ENCODE measurements at regions not wholly inside any gene's neighbourhood (a gene's known extent, or its start where the extent isn't known, plus 50 kb on each side); places are given as distances from the start of the nearest gene placed in this dataset.

GRCh38 chr13:78376033-78376432 lies 227.3 kb downstream of the POU4F1 start:
- TF ChIP-seq CTCF (IDR thresholded peaks at IDR 0.05; ENCODE audit: low read length) = no peak
- TF ChIP-seq EZH2 (IDR thresholded peaks at IDR 0.05; ENCODE audit: borderline replicate concordance, low read length) = no peak
- H3K9me2 ChIP-seq (ENCODE audit: low read depth, low read length) = no peaks in the 10 kb centered on the region
- no peak overlapping the region for H3K4me3 ChIP-seq (ENCODE audit: low read depth, low read length, poor library complexity, severe bottlenecking)
- no peak overlapping the region for H3K9ac ChIP-seq (ENCODE audit: low read length)
- no peak overlapping the region for H3K4me2 ChIP-seq (ENCODE audit: low read length)
- no peaks in the 10 kb centered on the region for H3K9me3 ChIP-seq (ENCODE audit: low read length)
- H4K20me1 ChIP-seq (ENCODE audit: insufficient read depth, low read length) = no peaks in the 10 kb centered on the region
- H3K4me1 ChIP-seq (ENCODE audit: insufficient read depth, low read length, severe bottlenecking) = no peaks in the 10 kb centered on the region
- H3K27ac ChIP-seq (ENCODE audit: low read depth, low read length, poor library complexity, severe bottlenecking) = no peak overlapping the region
- H3K79me2 ChIP-seq (ENCODE audit: insufficient read depth, low read length) = no peaks in the 10 kb centered on the region
- H2AFZ ChIP-seq (ENCODE audit: low read length) = no peak overlapping the region
- H3K27me3 ChIP-seq (ENCODE audit: insufficient read depth, low read length) = no peaks in the 10 kb centered on the region
- H3F3A ChIP-seq (ENCODE audit: insufficient read depth, low read length) = no peaks in the 10 kb centered on the region
- no peaks in the 10 kb centered on the region for H3K36me3 ChIP-seq (ENCODE audit: insufficient read depth, low read length)

GRCh38 chr13:78372581-78372980 lies 230.8 kb downstream of the POU4F1 start:
- TF ChIP-seq EZH2 (IDR thresholded peaks at IDR 0.05; ENCODE audit: borderline replicate concordance, low read length) = no peak
- TF ChIP-seq CTCF (IDR thresholded peaks at IDR 0.05; ENCODE audit: low read length) = no peak
- H3K4me3 ChIP-seq (ENCODE audit: low read depth, low read length, poor library complexity, severe bottlenecking) = no peak overlapping the region
- H3K27me3 ChIP-seq (ENCODE audit: insufficient read depth, low read length) = no peaks in the 10 kb centered on the region
- no peak overlapping the region for H3K4me2 ChIP-seq (ENCODE audit: low read length)
- no peak overlapping the region for H2AFZ ChIP-seq (ENCODE audit: low read length)
- no peak overlapping the region for H3K9ac ChIP-seq (ENCODE audit: low read length)
- H3K4me1 ChIP-seq (ENCODE audit: insufficient read depth, low read length, severe bottlenecking) = no peaks in the 10 kb centered on the region
- H3K9me3 ChIP-seq (ENCODE audit: low read length) = no peaks in the 10 kb centered on the region
- no peaks in the 10 kb centered on the region for H3K9me2 ChIP-seq (ENCODE audit: low read depth, low read length)
- H4K20me1 ChIP-seq (ENCODE audit: insufficient read depth, low read length) = no peaks in the 10 kb centered on the region
- no peaks in the 10 kb centered on the region for H3F3A ChIP-seq (ENCODE audit: insufficient read depth, low read length)
- no peaks in the 10 kb centered on the region for H3K36me3 ChIP-seq (ENCODE audit: insufficient read depth, low read length)
- no peak overlapping the region for H3K27ac ChIP-seq (ENCODE audit: low read depth, low read length, poor library complexity, severe bottlenecking)
- H3K79me2 ChIP-seq (ENCODE audit: insufficient read depth, low read length) = no peaks in the 10 kb centered on the region

- Histone ChIP-seq H3K9ac (ENCODE audit: low read length) (no peak overlapping the region), H3K27ac (ENCODE audit: low read depth, low read length, poor library complexity, severe bottlenecking) (no peak overlapping the region)
Observed at GRCh38 chr13:78370231-78370630, 233.1 kb downstream of the POU4F1 start.

More at GRCh38 chr13:78370231-78370630, 233.1 kb downstream of the POU4F1 start:
- Histone ChIP-seq H3F3A (ENCODE audit: insufficient read depth, low read length) (no peaks in the 10 kb centered on the region), H3K27me3 (ENCODE audit: insufficient read depth, low read length) (no peaks in the 10 kb centered on the region), H3K4me3 (ENCODE audit: low read depth, low read length, poor library complexity, severe bottlenecking) (no peak overlapping the region), H3K4me2 (ENCODE audit: low read length) (no peak overlapping the region), H3K9me3 (ENCODE audit: low read length) (no peaks in the 10 kb centered on the region), H2AFZ (ENCODE audit: low read length) (no peak overlapping the region), H3K36me3 (ENCODE audit: insufficient read depth, low read length) (no peaks in the 10 kb centered on the region), H4K20me1 (ENCODE audit: insufficient read depth, low read length) (no peaks in the 10 kb centered on the region), H3K79me2 (ENCODE audit: insufficient read depth, low read length) (no peaks in the 10 kb centered on the region), H3K4me1 (ENCODE audit: insufficient read depth, low read length, severe bottlenecking) (no peaks in the 10 kb centered on the region), H3K9me2 (ENCODE audit: low read depth, low read length) (no peaks in the 10 kb centered on the region)
- TF ChIP-seq EZH2 (IDR thresholded peaks at IDR 0.05; ENCODE audit: borderline replicate concordance, low read length) (no peak), CTCF (IDR thresholded peaks at IDR 0.05; ENCODE audit: low read length) (no peak)

All from OCI-LY1 (cell line).